Loucy (cell line): ENCODE measurements at regions not wholly inside any gene's neighbourhood (a gene's known extent, or its start where the extent isn't known, plus 50 kb on each side); places are given as distances from the start of the nearest gene placed in this dataset.

Experiments used
- H2AFZ ChIP-seq: fragments of 200-600 bp; sonication (generic); 2 replicates; pipeline ENCODE4 v1.6.0; 2016; ENCODE audit warnings: antibody characterized with exemption, mild to moderate bottlenecking, low read length, moderate library complexity
- H3F3A ChIP-seq: fragments of 200-600 bp; 2 replicates; pipeline ENCODE4 v1.6.0; 2016; ENCODE audit warnings: antibody characterized with exemption, low read depth, mild to moderate bottlenecking
- H3K27me3 ChIP-seq: fragments of 200-600 bp; sonication (generic); 2 replicates; pipeline ENCODE4 v1.6.1; 2014; ENCODE audit warnings: low read length, mild to moderate bottlenecking; ENCODE audit not compliant: insufficient read depth, poor library complexity, severe bottlenecking
- H3K36me3 ChIP-seq: fragments of 200-600 bp; sonication (generic); 2 replicates; pipeline ENCODE4 v1.6.1; 2016; ENCODE audit warnings: low read length; ENCODE audit not compliant: insufficient read depth
- H3K4me1 ChIP-seq: fragments of 200-600 bp; sonication (generic); 2 replicates; pipeline ENCODE4 v1.5.1; 2014; ENCODE audit warnings: low read length, mild to moderate bottlenecking; ENCODE audit not compliant: insufficient read depth, poor library complexity, severe bottlenecking
- H3K4me2 ChIP-seq: fragments of 200-600 bp; sonication (generic); 2 replicates; pipeline ENCODE4 v1.6.0; 2014; ENCODE audit warnings: antibody characterized with exemption, low read length, low read depth, mild to moderate bottlenecking; ENCODE audit not compliant: poor library complexity, severe bottlenecking
- H3K4me3 ChIP-seq: fragments of 200-600 bp; sonication (generic); 2 replicates; pipeline ENCODE4 v1.5.1; 2014; ENCODE audit warnings: low read length, mild to moderate bottlenecking, mixed read lengths; ENCODE audit not compliant: poor library complexity, severe bottlenecking
- H3K79me2 ChIP-seq: fragments of 200-600 bp; sonication (generic); 2 replicates; pipeline ENCODE4 v1.6.1; 2014; ENCODE audit warnings: low read length; ENCODE audit not compliant: insufficient read depth
- H3K9ac ChIP-seq: fragments of 200-600 bp; sonication (generic); 2 replicates; pipeline ENCODE4 v1.6.0; 2014; ENCODE audit warnings: mild to moderate bottlenecking, low read depth, low read length, moderate library complexity; ENCODE audit not compliant: poor library complexity, severe bottlenecking
- H3K9me2 ChIP-seq: fragments of 200-600 bp; sonication (generic); replicated peaks from 2 replicates; pipeline ENCODE4 v1.6.1; 2016; ENCODE audit warnings: low read depth, low read length, mixed read lengths
- H3K9me3 ChIP-seq: fragments of 200-600 bp; sonication (generic); 2 replicates; pipeline ENCODE4 v1.6.1; 2014; ENCODE audit warnings: mild to moderate bottlenecking, antibody characterized with exemption, low read length, low read depth; ENCODE audit not compliant: insufficient read depth
- H4K20me1 ChIP-seq: fragments of 200-600 bp; sonication (generic); 2 replicates; pipeline ENCODE4 v1.6.0; 2014; ENCODE audit warnings: antibody characterized with exemption, low read length, mild to moderate bottlenecking; ENCODE audit not compliant: insufficient read depth, poor library complexity, severe bottlenecking
- EZH2phosphoT487 ChIP-seq: fragments of 200-600 bp; IDR thresholded peaks from 2 replicates; pipeline ENCODE4 v1.6.1; 2018; ENCODE audit warnings: antibody characterized with exemption, mild to moderate bottlenecking, moderate library complexity, borderline replicate concordance
- TF ChIP-seq, protein P1 (sequence below): fragments of 200-600 bp; sonication (generic); conservative IDR thresholded peaks from 2 replicates; pipeline ENCODE4 v1.5.1; 2014; ENCODE audit warnings: mild to moderate bottlenecking, antibody characterized with exemption, low read length

DNA sequence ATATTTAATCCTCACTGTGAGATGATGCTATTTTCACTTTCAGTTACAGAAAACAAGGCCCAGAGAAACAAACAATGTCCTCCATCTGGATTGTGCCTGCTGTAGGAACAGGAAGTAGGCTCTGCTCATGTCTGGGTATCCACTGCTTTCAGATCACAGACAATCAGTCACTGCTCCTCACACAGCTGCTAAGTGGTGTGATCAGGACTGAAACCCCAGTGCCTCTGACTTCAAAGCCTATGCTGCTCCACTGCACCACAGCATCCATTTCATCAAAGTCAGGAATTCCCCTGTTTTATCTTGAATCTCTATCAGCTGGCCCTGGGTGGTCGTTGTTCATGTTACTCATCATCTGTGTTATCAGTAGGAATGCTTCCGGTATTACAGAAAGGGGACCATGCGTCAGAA, 303.8 kb upstream of the TRIB2 start:
- Histone ChIP-seq H3K9me2 (no peaks in the 10 kb centered on the region), H4K20me1 (no peaks in the 10 kb centered on the region), H3K4me3 (no peak overlapping the region), H3F3A (no peaks in the 10 kb centered on the region), H3K27me3 (no peaks in the 10 kb centered on the region), H3K9me3 (peaks cover 2% of the 10 kb centered on the region; the same call in 1 of the 2 replicates), H3K4me2 (peak overlapping the region; percentile 2), H2AFZ (peak overlapping the region; percentile 65), H3K36me3 (no peaks in the 10 kb centered on the region), H3K4me1 (peaks cover 9% of the 10 kb centered on the region), H3K9ac (no peak overlapping the region), H3K79me2 (no peaks in the 10 kb centered on the region)
- TF ChIP-seq, protein P1, sequence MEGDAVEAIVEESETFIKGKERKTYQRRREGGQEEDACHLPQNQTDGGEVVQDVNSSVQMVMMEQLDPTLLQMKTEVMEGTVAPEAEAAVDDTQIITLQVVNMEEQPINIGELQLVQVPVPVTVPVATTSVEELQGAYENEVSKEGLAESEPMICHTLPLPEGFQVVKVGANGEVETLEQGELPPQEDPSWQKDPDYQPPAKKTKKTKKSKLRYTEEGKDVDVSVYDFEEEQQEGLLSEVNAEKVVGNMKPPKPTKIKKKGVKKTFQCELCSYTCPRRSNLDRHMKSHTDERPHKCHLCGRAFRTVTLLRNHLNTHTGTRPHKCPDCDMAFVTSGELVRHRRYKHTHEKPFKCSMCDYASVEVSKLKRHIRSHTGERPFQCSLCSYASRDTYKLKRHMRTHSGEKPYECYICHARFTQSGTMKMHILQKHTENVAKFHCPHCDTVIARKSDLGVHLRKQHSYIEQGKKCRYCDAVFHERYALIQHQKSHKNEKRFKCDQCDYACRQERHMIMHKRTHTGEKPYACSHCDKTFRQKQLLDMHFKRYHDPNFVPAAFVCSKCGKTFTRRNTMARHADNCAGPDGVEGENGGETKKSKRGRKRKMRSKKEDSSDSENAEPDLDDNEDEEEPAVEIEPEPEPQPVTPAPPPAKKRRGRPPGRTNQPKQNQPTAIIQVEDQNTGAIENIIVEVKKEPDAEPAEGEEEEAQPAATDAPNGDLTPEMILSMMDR, result no peak
- TF ChIP-seq EZH2phosphoT487, result no peak

DNA sequence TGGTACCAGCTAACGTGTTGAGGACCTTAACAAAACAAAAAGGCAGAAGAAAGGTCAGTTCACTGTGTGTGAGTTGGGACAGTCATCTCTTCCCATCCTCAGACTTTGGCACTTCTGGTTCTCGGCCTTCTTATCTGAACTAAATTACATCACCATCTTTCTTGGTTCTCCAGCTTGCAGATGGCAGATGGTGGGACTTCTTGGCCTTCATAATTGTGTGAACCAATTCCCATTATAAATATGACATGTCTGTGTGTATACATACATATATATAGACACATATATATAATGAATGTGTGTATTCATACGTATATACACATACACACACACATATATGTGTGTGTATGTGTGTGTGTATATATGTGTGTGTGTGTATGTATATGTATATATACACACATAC, 301.2 kb upstream of the TRIB2 start:
- no peaks in the 10 kb centered on the region for H4K20me1 ChIP-seq
- peaks cover 21% of the 10 kb centered on the region for H3K4me1 ChIP-seq
- no peak for TF ChIP-seq EZH2phosphoT487
- TF ChIP-seq, protein P1, result no peak
- no peak overlapping the region for H2AFZ ChIP-seq
- H3K4me3 ChIP-seq, result no peak overlapping the region
- H3K9me3 ChIP-seq, result peaks cover 2% of the 10 kb centered on the region; the same call in 1 of the 2 replicates
- no peak overlapping the region for H3K9ac ChIP-seq
- no peaks in the 10 kb centered on the region for H3K9me2 ChIP-seq
- H3K79me2 ChIP-seq, result no peaks in the 10 kb centered on the region
- H3K36me3 ChIP-seq, result no peaks in the 10 kb centered on the region
- no peak overlapping the region for H3K4me2 ChIP-seq
- no peaks in the 10 kb centered on the region for H3F3A ChIP-seq
- no peaks in the 10 kb centered on the region for H3K27me3 ChIP-seq

DNA sequence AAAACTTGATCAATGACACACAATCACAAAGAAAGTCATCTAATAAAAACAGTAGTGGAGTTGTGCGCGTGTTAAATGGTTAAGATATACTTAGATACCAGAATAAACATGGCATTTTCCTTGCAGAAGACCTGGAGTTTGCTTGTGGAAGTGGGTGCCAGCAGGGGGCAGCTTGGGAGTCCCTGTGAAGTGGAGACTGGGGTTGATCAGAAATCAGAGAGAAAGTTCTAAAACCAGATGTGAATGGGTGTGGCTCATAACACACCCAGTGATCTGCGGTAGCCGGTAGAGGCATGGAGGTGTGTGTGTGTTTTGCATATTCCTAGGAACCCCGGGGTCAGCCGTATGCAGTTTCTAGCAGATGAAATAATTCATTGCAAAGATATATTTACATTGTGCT, 300.1 kb upstream of the TRIB2 start:
- H3K9me2 ChIP-seq, result no peaks in the 10 kb centered on the region
- no peak overlapping the region for H2AFZ ChIP-seq
- no peak overlapping the region for H3K4me3 ChIP-seq
- no peaks in the 10 kb centered on the region for H3K79me2 ChIP-seq
- H3K4me2 ChIP-seq, result no peak overlapping the region
- no peak overlapping the region for H3K9ac ChIP-seq
- TF ChIP-seq EZH2phosphoT487, result no peak
- TF ChIP-seq, protein P1, result peak; percentile 80
- no peaks in the 10 kb centered on the region for H3K36me3 ChIP-seq
- H4K20me1 ChIP-seq, result no peaks in the 10 kb centered on the region
- H3K4me1 ChIP-seq, result peaks cover 21% of the 10 kb centered on the region
- H3K27me3 ChIP-seq, result no peaks in the 10 kb centered on the region
- H3K9me3 ChIP-seq, result peaks cover 2% of the 10 kb centered on the region; the same call in 1 of the 2 replicates
- H3F3A ChIP-seq, result no peaks in the 10 kb centered on the region
